Mesothelial cell of epicardium (in vitro differentiated cells): ENCODE measurements at regions not wholly inside any gene's neighbourhood (a gene's known extent, or its start where the extent isn't known, plus 50 kb on each side); places are given as distances from the start of the nearest gene placed in this dataset.
"Not testable (repeated sequence)": the region's sequence is repeated elsewhere in the genome, so short reads cannot be mapped to it uniquely, and the experiment has no call there.

Experiments
- DNase-seq, 2 experiments: peaks; one replicate each; pipeline ENCODE4 v3.0.0; 2021; ENCODE audit warnings: low spot score in 2 of 2; ENCODE audit not compliant: unreplicated experiment in 2 of 2
- H3K27ac Mint-ChIP-seq: 2 replicates; pipeline ENCODE4 v1.8.0; 2021; ENCODE audit warnings: mixed read lengths
- H3K27me3 Mint-ChIP-seq: 2 replicates; pipeline ENCODE4 v1.8.0; 2021; ENCODE audit warnings: low read depth, mixed read lengths
- H3K36me3 Mint-ChIP-seq: 2 replicates; pipeline ENCODE4 v1.8.0; 2021; ENCODE audit warnings: mixed read lengths
- H3K4me1 Mint-ChIP-seq: 2 replicates; pipeline ENCODE4 v1.8.0; 2021; ENCODE audit warnings: mixed read lengths
- H3K4me3 Mint-ChIP-seq: 2 replicates; pipeline ENCODE4 v1.8.0; 2021; ENCODE audit warnings: mild to moderate bottlenecking, moderate library complexity, mixed read lengths
- H3K9me3 Mint-ChIP-seq: 2 replicates; pipeline ENCODE4 v1.8.0; 2021; ENCODE audit warnings: mixed read lengths
- CTCF ChIP-seq: fragments of 200-600 bp; sonication (generic); IDR thresholded peaks from one replicate; pipeline ENCODE4 v1.5.0; 2021; ENCODE audit warnings: antibody characterized with exemption; ENCODE audit not compliant: unreplicated experiment

GRCh38 chr5:117327511-117327910 lies 752.9 kb upstream of the SEMA6A start:
- Mint-ChIP-seq H3K27me3 (no peaks in the 10 kb centered on the region), H3K4me1 (no peaks in the 10 kb centered on the region), H3K4me3 (no peak overlapping the region), H3K36me3 (peaks cover 2% of the 10 kb centered on the region), H3K9me3 (peaks cover 24% of the 10 kb centered on the region), H3K27ac (no peak overlapping the region)
- DNase-seq, result no peak
- TF ChIP-seq CTCF, result no peak

GRCh38 chr5:117326997-117327396 lies 752.4 kb upstream of the SEMA6A start:
- H3K4me1 Mint-ChIP-seq, result no peaks in the 10 kb centered on the region
- H3K9me3 Mint-ChIP-seq, result peaks cover 24% of the 10 kb centered on the region
- no peaks in the 10 kb centered on the region for H3K27me3 Mint-ChIP-seq
- H3K36me3 Mint-ChIP-seq, result peaks cover 2% of the 10 kb centered on the region
- no peak for DNase-seq
- no peak overlapping the region for H3K27ac Mint-ChIP-seq
- no peak overlapping the region for H3K4me3 Mint-ChIP-seq
- no peak for TF ChIP-seq CTCF

- TF ChIP-seq CTCF, result no peak
- Mint-ChIP-seq H3K27ac (no peak overlapping the region), H3K27me3 (no peaks in the 10 kb centered on the region), H3K9me3 (no peaks in the 10 kb centered on the region), H3K4me1 (peaks cover 2% of the 10 kb centered on the region), H3K36me3 (no peaks in the 10 kb centered on the region), H3K4me3 (no peak overlapping the region)
- DNase-seq, result no peak
These were observed 743.9 kb upstream of the SEMA6A start for GRCh38 chr5:117318528-117318927.

- H3K27ac Mint-ChIP-seq, result no peak overlapping the region
- no peaks in the 10 kb centered on the region for H3K36me3 Mint-ChIP-seq
- no peak for TF ChIP-seq CTCF
- DNase-seq, result no peak
- H3K4me3 Mint-ChIP-seq, result no peak overlapping the region
- no peaks in the 10 kb centered on the region for H3K9me3 Mint-ChIP-seq
- H3K4me1 Mint-ChIP-seq, result peaks cover 2% of the 10 kb centered on the region
- no peaks in the 10 kb centered on the region for H3K27me3 Mint-ChIP-seq
These were observed 740.5 kb upstream of the SEMA6A start for GRCh38 chr5:117315170-117315569.

GRCh38 chr5:117304512-117305107 lies 730.0 kb upstream of the SEMA6A start:
- H3K36me3 Mint-ChIP-seq, H3K4me1 Mint-ChIP-seq, H3K27me3 Mint-ChIP-seq, H3K4me3 Mint-ChIP-seq, DNase-seq, H3K9me3 Mint-ChIP-seq, H3K27ac Mint-ChIP-seq: not testable (repeated sequence)

- Mint-ChIP-seq H3K4me3 (no peak overlapping the region), H3K4me1 (peaks cover 26% of the 10 kb centered on the region), H3K9me3 (peaks cover 3% of the 10 kb centered on the region), H3K27me3 (no peaks in the 10 kb centered on the region), H3K27ac (no peak overlapping the region), H3K36me3 (no peaks in the 10 kb centered on the region)
- no peak for TF ChIP-seq CTCF
- no peak for DNase-seq
These were observed 728.3 kb upstream of the SEMA6A start for GRCh38 chr5:117302949-117303348.
